ENCODE measurements at regions not wholly inside any gene's neighbourhood (a gene's known extent, or its start where the extent isn't known, plus 50 kb on each side); places are given as distances from the start of the nearest gene placed in this dataset.
A peak's percentile ranks its signal among the peaks of the same experiment; 100 is the strongest.

DNA sequence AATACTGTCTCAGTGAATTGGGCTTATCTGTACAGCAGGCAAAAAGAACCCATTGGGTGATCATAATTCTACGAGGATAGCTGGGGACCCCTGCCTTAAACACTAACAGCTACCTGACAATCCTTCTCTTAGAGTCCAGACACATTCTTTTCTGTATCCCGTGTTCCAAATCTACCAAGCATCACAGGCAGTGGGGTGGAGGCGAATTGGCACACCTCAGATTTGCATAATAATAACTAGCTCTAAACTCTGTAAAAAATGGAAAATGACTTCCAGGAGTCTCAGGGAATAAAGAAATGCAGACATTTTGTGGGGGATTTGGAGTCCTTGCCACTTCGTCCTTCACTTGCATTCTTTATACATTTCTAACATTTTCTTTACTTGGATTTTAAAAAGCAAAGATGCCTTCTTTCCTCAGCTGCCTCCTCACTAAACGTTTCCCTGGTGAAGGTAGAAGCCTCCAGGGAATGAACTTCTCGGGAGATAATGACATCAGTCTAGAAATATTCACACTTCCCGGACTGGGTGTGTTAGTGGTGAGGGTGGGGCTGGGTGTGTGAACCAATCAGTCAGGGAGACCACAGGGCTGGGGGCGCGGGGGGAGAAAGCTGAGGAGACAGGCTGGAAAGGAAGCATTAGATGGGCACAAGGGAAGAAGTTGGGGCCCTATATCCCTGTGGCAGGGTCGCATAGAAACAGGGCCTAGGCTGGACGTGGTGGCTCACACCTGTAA, 59.1 kb upstream of the BOD1L2 start:
- DNase-seq = no peak

DNA sequence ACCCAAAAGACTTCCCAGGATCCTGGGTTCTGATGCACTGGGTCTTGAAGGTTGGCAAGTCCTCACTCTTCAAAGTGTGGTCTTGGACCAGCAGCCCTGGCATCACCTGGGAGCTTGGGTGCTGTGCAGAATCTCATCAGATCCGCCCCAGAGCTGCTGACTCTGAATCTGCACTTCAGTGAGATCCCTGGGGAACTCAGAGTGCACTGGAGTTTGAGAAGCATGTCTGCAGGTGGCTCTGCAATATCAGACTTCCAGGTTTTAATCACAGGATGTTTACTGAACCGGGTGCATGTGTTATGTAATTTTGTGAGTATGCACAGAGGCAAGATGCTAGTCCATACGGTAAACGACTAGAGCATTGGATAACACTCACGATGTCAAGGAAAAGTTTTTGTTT, 58.0 kb upstream of the BOD1L2 start:
- peak; percentile 48 for DNase-seq

DNA sequence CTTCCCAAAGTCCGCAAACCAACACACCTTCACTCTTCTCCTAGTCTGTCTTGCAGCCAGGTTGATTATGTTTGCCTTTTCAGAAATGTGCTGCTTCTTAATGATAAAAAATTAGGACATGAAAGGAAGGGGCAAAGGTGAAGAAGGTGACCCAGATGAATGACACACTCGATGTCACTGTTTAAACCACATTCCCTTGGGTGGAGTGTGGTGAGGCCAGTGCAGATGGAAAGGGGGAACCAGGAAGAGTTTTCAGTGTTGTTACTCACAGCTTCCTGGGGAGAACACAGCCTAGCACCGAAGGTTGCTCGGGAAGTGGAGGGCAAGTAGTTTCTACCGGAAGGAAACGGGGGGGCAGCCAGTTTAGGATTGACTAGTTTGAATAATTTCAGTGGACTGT, 57.2 kb upstream of the BOD1L2 start:
- no peak for DNase-seq

DNA sequence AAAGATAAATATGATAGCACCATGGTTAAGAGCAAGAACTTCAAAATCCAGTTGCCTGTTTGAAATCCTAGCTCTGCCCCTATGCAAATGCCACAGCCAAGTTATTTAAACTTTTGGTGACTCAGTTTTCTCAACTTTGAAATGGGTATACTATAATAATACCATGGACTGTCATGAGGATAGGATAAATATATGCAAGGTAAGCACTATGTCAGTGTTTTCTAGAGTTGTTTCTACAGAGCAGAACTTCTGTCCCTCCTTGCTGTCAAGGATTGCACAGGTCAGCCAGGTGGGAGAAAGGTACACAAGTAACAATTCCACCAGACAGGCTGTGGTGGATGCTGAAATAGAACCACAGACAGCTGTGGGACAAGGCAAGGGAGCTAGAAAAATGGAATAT, 55.7 kb upstream of the BOD1L2 start:
- no peak for DNase-seq

DNA sequence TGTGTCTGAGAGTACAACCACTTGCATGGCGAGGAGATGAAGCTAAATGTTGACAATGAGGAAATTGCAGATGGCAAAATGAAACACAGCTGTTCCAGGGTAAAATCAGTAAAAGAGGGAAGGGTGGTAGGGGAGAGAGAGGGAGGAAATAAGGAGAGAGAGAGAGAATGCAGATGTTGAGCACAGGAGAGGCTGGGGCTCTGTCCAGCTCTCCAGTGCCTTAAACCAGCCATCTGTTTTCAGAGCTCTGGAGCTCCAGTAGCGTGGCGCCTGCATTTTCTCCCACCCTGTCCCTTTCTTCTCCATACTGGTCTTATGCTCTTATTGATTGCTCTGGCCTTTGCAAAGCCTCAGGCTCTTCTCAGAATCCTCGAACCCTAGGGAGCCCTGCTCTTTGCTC, 52.7 kb upstream of the BOD1L2 start:
- DNase-seq = no peak

DNA sequence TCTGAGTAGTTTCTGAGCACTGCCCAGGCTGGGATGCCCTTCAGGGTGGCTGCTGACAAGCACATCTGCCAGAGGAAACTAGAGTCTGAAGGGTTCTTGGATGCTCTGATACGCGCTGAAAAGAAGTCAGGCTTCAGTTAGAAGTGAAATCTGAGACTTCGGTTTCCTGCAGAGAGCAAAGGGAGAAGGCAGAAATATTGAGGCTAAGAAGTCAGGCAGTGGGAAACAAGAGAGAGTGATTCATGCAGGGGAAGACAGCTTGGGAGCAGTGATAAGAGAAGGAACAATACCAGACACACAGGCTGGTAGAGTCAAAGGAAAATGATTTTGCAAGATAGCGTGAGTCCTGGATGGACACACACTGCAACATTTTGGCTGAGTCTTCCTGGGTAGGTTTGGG, 51.0 kb upstream of the BOD1L2 start:
- peak; percentile 39 for DNase-seq

Data from DMS79 (cell line).